Lower leg skin (tissue), 4 donors: ENCODE measurements at regions not wholly inside any gene's neighbourhood (a gene's known extent, or its start where the extent isn't known, plus 50 kb on each side); places are given as distances from the start of the nearest gene placed in this dataset.

Experiments used
- DNase-seq, 2 donors: peaks; one replicate each; pipeline ENCODE4 v3.0.0-alpha.2; 2019; ENCODE audit warnings: low spot score in 2 of 2
- H3K4me3 ChIP-seq: fragments of 200-600 bp; sonication (generic); 2 replicates; pipeline ENCODE4 v1.5.1; 2017; ENCODE audit warnings: mild to moderate bottlenecking, low read depth; ENCODE audit not compliant: poor library complexity, severe bottlenecking
- CTCF ChIP-seq, 3 donors: fragments of 450-650 bp; IDR thresholded peaks; one replicate each; pipeline ENCODE4 v1.5.1; 2016; ENCODE audit warnings: antibody characterized with exemption in 3 of 3, mild to moderate bottlenecking in 3 of 3, moderate library complexity in 2 of 3
- POLR2A ChIP-seq, 2 donors: fragments of 450-650 bp; IDR thresholded peaks; one replicate each; pipeline ENCODE4 v1.6.1; 2016 to 2017; ENCODE audit warnings: antibody characterized with exemption in 2 of 2, mild to moderate bottlenecking in 1 of 2, moderate library complexity in 1 of 2
- WGBS, 2 donors: methylation state at CpG; one replicate each; pipeline ENCODE4 v1.1.5; 2018; 5-methylcytosine and 5-hydroxymethylcytosine counted together
- intact Hi-C: fragments of 100-400 bp; cut with DNase I; formaldehyde crosslinking; loops from one replicate; pipeline ENCODE4 v1.15.0; 2023; ENCODE audit warnings: low total_unique reads

GRCh38 chr18:45137087-45137419, 456.4 kb downstream of the SETBP1 start:
- H3K4me3 ChIP-seq: no peak overlapping the region
- DNase-seq: no peak
- TF ChIP-seq CTCF (IDR thresholded peaks at IDR 0.05): no peak
- TF ChIP-seq POLR2A (IDR thresholded peaks at IDR 0.05): no peak
- intact Hi-C loops: no loop called here

- H3K4me3 ChIP-seq: no peak overlapping the region
- 91 to 97% methylated on average over 4 of the region's 4 CpGs for WGBS, 2 donors
- TF ChIP-seq CTCF (IDR thresholded peaks at IDR 0.05) (no peak), POLR2A (IDR thresholded peaks at IDR 0.05) (no peak)
- intact Hi-C loops: no loop called here
- no peak for DNase-seq
Measured at GRCh38 chr18:45139478-45139877, 458.8 kb downstream of the SETBP1 start.

GRCh38 chr18:45142868-45143267, 462.2 kb downstream of the SETBP1 start:
- H3K4me3 ChIP-seq: no peak overlapping the region
- WGBS, 2 donors: 74 to 81% methylated on average over 1 of the region's 1 CpG
- no peak for TF ChIP-seq POLR2A (IDR thresholded peaks at IDR 0.05)
- TF ChIP-seq CTCF (IDR thresholded peaks at IDR 0.05): no peak
- intact Hi-C loops: no loop called here
- no peak for DNase-seq

GRCh38 chr18:45149712-45150111, 465.6 kb upstream of the SLC14A2 start:
- intact Hi-C loops: no loop called here
- no peak overlapping the region for H3K4me3 ChIP-seq
- no peak for TF ChIP-seq CTCF (IDR thresholded peaks at IDR 0.05)
- no peak for TF ChIP-seq POLR2A (IDR thresholded peaks at IDR 0.05)
- WGBS, 2 donors: 51 to 60% methylated on average over 4 of the region's 4 CpGs
- DNase-seq: no peak

- H3K4me3 ChIP-seq: no peak overlapping the region
Measured at GRCh38 chr18:45151645-45152044, 463.6 kb upstream of the SLC14A2 start.

More at GRCh38 chr18:45151645-45152044, 463.6 kb upstream of the SLC14A2 start:
- intact Hi-C loops: no loop called here
- WGBS, 2 donors: 93 to 94% methylated on average over 2 of the region's 2 CpGs
- no peak for TF ChIP-seq POLR2A (IDR thresholded peaks at IDR 0.05)
- no peak for TF ChIP-seq CTCF (IDR thresholded peaks at IDR 0.05)
- no peak for DNase-seq
